ENCODE measurements at regions not wholly inside any gene's neighbourhood (a gene's known extent, or its start where the extent isn't known, plus 50 kb on each side); places are given as distances from the start of the nearest gene placed in this dataset.

- TF ChIP-seq CTCF (IDR thresholded peaks at IDR 0.05; ENCODE audit: poor library complexity, severe bottlenecking) (no peak), EP300 (conservative IDR thresholded peaks at IDR 0.05; ENCODE audit: poor library complexity, severe bottlenecking) (no peak)
These were observed 125.8 kb upstream of the STARD13 start for GRCh38 chr13:33411312-33411711.
